T-helper 17 cell (primary cell): ENCODE measurements at regions not wholly inside any gene's neighbourhood (a gene's known extent, or its start where the extent isn't known, plus 50 kb on each side); places are given as distances from the start of the nearest gene placed in this dataset.

Experiments used
- ATAC-seq: fragments of 150-1000 bp; cut with Tn5 transposase; 2 replicates; pipeline ENCODE4 v1.10.0; 2021; ENCODE audit warnings: mild to moderate bottlenecking, moderate library complexity
- DNase-seq, 3 donors: peaks; one replicate each; pipeline versions ENCODE4 v3.0.0 to v3.0.0-alpha.2; 2020 to 2021
- H3K9me3 ChIP-seq: one replicate; pipeline ENCODE4 v1.7.0; 2013; ENCODE audit warnings: low read length, mild to moderate bottlenecking; ENCODE audit not compliant: control insufficient read depth, poor library complexity, severe bottlenecking
- H3K27ac Mint-ChIP-seq: one replicate; pipeline ENCODE4 v1.8.0; 2022; ENCODE audit warnings: mild to moderate bottlenecking, moderate library complexity, mixed read lengths
- H3K27me3 Mint-ChIP-seq: one replicate; pipeline ENCODE4 v1.8.0; 2022; ENCODE audit warnings: mixed read lengths
- H3K36me3 Mint-ChIP-seq: one replicate; pipeline ENCODE4 v1.8.0; 2022; ENCODE audit warnings: low read depth, mixed read lengths
- H3K4me1 Mint-ChIP-seq: one replicate; pipeline ENCODE4 v1.8.0; 2022; ENCODE audit warnings: mild to moderate bottlenecking, mixed read lengths
- H3K4me3 Mint-ChIP-seq: one replicate; pipeline ENCODE4 v1.8.0; 2022; ENCODE audit warnings: mild to moderate bottlenecking, moderate library complexity, mixed read lengths

- no peaks in the 10 kb centered on the region for H3K9me3 ChIP-seq
- H3K4me3 Mint-ChIP-seq: no peak overlapping the region
- H3K4me1 Mint-ChIP-seq: no peaks in the 10 kb centered on the region
- no peak overlapping the region for H3K27ac Mint-ChIP-seq
- no peaks in the 10 kb centered on the region for H3K27me3 Mint-ChIP-seq
- no peak for DNase-seq
- no peak for ATAC-seq
- no peaks in the 10 kb centered on the region for H3K36me3 Mint-ChIP-seq
Measured at GRCh38 chr17:71881581-71881980, 239.2 kb upstream of the SOX9 start.

DNA sequence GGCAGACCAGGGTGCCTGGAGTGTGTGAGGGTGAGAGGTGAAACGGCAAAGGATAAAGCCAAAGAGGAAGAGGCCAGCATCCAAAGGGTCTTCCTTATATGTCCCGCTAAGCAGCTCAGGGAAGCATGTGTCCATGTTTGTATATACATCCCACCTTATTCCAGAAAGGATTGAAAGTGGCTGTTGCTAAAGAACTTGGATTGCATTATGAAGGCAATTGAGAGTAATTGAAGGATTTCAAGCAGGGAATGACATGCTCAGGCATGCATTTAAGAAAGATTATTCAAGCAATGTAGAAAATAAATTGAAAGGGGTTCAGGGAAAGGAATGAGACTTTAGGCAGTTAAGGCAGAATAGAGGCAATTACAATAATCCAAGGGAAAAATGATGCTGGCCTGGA is 237.6 kb upstream of the SOX9 start:
- H3K27ac Mint-ChIP-seq: no peak overlapping the region
- no peaks in the 10 kb centered on the region for H3K27me3 Mint-ChIP-seq
- H3K4me1 Mint-ChIP-seq: no peaks in the 10 kb centered on the region
- ATAC-seq (no peak), DNase-seq (no peak)
- H3K4me3 Mint-ChIP-seq: no peak overlapping the region
- no peaks in the 10 kb centered on the region for H3K36me3 Mint-ChIP-seq
- no peaks in the 10 kb centered on the region for H3K9me3 ChIP-seq

- Mint-ChIP-seq H3K27me3 (no peaks in the 10 kb centered on the region), H3K36me3 (no peaks in the 10 kb centered on the region), H3K4me3 (no peak overlapping the region), H3K27ac (no peak overlapping the region), H3K4me1 (no peaks in the 10 kb centered on the region)
- H3K9me3 ChIP-seq: no peaks in the 10 kb centered on the region
- DNase-seq: no peak
- no peak for ATAC-seq
Measured at GRCh38 chr17:71883845-71884244, 237.0 kb upstream of the SOX9 start.

GRCh38 chr17:71885662-71886061 is 235.2 kb upstream of the SOX9 start:
- ATAC-seq (no peak), DNase-seq (no peak)
- no peaks in the 10 kb centered on the region for H3K9me3 ChIP-seq
- H3K27ac Mint-ChIP-seq: no peak overlapping the region
- no peaks in the 10 kb centered on the region for H3K27me3 Mint-ChIP-seq
- H3K4me1 Mint-ChIP-seq: no peaks in the 10 kb centered on the region
- no peaks in the 10 kb centered on the region for H3K36me3 Mint-ChIP-seq
- H3K4me3 Mint-ChIP-seq: no peak overlapping the region

DNA sequence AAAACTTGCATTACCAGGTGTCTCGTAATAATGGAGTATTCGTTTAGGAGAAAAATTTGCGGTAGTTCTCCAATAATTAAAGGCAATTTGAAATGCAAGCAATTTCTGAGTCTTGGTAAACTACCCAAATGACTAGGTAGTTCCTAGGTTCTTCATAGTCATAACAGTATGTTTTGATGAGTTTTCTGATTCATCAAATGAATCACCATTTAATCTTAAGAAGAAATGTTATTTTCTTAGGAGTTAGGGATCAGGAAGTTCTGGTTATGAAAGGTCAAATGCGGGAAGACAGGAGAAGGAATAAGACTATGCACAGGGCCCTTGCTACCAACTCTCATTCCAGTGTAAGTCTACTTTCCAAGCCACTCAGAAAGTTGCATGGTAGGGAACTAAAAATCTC is 221.5 kb upstream of the SOX9 start:
- Mint-ChIP-seq H3K27ac (no peak overlapping the region), H3K27me3 (no peaks in the 10 kb centered on the region), H3K4me1 (no peaks in the 10 kb centered on the region), H3K36me3 (no peaks in the 10 kb centered on the region), H3K4me3 (no peak overlapping the region)
- peaks cover 2% of the 10 kb centered on the region for H3K9me3 ChIP-seq
- no peak for DNase-seq
- no peak for ATAC-seq

DNA sequence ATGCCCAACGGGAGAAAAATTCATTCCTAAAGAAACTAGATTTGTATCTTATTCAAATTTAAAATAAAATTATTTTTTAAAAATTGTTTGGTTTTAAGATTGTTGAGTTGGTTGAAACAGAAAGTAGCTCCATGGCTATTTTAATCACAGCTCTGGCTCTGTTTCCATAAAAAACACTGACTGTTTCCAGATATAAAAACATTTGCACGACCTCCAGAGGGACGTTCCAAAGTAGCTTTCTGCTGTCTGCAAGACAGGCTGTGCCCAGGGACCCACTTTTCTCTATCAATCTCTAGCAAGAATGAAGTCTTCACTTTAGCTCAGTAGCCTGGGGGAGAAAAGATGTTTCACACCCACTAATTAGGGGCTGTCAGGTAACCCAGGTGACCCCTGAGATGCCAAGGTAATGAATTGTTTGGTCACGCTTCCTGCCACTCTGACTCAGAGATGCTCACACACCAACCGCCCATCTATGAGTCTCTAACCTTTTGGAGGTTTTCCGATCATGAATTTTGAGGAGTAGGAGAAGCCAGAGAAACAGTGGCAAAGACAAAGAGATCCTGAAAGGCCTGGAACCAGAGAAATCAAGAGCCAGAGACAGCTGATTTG is 220.1 kb upstream of the SOX9 start:
- H3K4me3 Mint-ChIP-seq: no peak overlapping the region
- no peaks in the 10 kb centered on the region for H3K36me3 Mint-ChIP-seq
- no peaks in the 10 kb centered on the region for H3K4me1 Mint-ChIP-seq
- ATAC-seq (no peak), DNase-seq (no peak)
- H3K9me3 ChIP-seq: peaks cover 2% of the 10 kb centered on the region
- H3K27me3 Mint-ChIP-seq: no peaks in the 10 kb centered on the region
- H3K27ac Mint-ChIP-seq: no peak overlapping the region

GRCh38 chr17:71902894-71903506 is 217.8 kb upstream of the SOX9 start:
- H3K27ac Mint-ChIP-seq: no peak overlapping the region
- H3K9me3 ChIP-seq: peaks cover 2% of the 10 kb centered on the region
- no peak for DNase-seq
- ATAC-seq: no peak
- no peaks in the 10 kb centered on the region for H3K27me3 Mint-ChIP-seq
- no peaks in the 10 kb centered on the region for H3K4me1 Mint-ChIP-seq
- no peaks in the 10 kb centered on the region for H3K36me3 Mint-ChIP-seq
- no peak overlapping the region for H3K4me3 Mint-ChIP-seq

GRCh38 chr17:71905376-71906031 is 215.3 kb upstream of the SOX9 start:
- ATAC-seq (no peak), DNase-seq (no peak)
- Mint-ChIP-seq H3K4me3 (no peak overlapping the region), H3K4me1 (no peaks in the 10 kb centered on the region), H3K27me3 (no peaks in the 10 kb centered on the region), H3K27ac (no peak overlapping the region), H3K36me3 (no peaks in the 10 kb centered on the region)
- H3K9me3 ChIP-seq: no peaks in the 10 kb centered on the region

- Mint-ChIP-seq H3K4me3 (no peak overlapping the region), H3K27me3 (no peaks in the 10 kb centered on the region), H3K4me1 (no peaks in the 10 kb centered on the region)
Measured at GRCh38 chr17:71909155-71909554, 211.7 kb upstream of the SOX9 start.

GRCh38 chr17:71910002-71910401 is 210.8 kb upstream of the SOX9 start:
- Mint-ChIP-seq H3K4me1 (no peaks in the 10 kb centered on the region), H3K27me3 (peaks cover 4% of the 10 kb centered on the region), H3K27ac (no peak overlapping the region), H3K4me3 (no peak overlapping the region), H3K36me3 (no peaks in the 10 kb centered on the region)
- H3K9me3 ChIP-seq: no peaks in the 10 kb centered on the region
- ATAC-seq (no peak), DNase-seq (no peak)

More at GRCh38 chr17:71909155-71909554, 211.7 kb upstream of the SOX9 start:
- DNase-seq (no peak), ATAC-seq (no peak)
- no peaks in the 10 kb centered on the region for H3K9me3 ChIP-seq
- Mint-ChIP-seq H3K36me3 (no peaks in the 10 kb centered on the region), H3K27ac (no peak overlapping the region)

DNA sequence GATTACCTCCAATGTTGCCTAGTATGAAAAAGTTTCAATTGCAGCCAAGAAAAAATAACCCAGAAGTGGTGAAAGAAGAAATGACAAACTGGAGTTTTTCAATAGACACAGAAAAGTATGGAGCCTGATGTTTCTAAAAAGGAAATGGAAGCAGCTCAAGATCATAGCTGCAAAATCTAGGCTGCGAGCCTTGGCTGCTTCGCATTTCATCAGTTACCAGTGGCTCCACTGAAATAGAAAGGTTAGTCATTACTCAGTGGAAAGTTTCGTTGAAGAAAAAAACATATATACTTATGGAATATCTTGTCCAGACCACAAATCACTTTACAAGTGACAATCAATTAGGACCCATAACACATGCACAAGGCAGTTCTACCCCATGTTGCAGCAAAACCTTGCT is 206.8 kb upstream of the SOX9 start:
- no peak for ATAC-seq
- Mint-ChIP-seq H3K4me3 (no peak overlapping the region), H3K4me1 (no peaks in the 10 kb centered on the region), H3K27ac (no peak overlapping the region), H3K36me3 (peaks cover 2% of the 10 kb centered on the region), H3K27me3 (peaks cover 14% of the 10 kb centered on the region)
- DNase-seq: no peak
- H3K9me3 ChIP-seq: no peaks in the 10 kb centered on the region

DNA sequence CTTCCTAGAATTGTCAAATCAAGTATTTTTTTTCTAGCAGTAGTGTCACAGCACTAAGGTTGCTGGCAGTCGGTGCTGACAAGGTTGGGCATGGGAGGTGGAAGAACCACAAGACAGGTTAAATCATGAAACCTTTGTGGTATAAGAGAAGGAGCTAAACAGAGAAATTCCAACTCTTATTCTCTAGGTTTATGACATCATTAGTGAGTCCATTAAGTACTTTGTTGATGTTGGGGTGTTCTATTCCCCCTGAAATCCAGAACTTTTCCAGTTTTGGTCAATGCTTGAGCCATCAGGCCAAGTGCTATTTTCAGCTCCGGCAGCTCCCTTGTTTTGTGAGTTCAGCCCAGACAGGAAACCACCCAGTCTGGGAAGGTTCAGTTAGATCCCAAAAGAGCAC is 206.0 kb upstream of the SOX9 start:
- H3K36me3 Mint-ChIP-seq: peaks cover 2% of the 10 kb centered on the region
- no peak overlapping the region for H3K4me3 Mint-ChIP-seq
- no peak overlapping the region for H3K27ac Mint-ChIP-seq
- H3K4me1 Mint-ChIP-seq: no peaks in the 10 kb centered on the region
- no peak for ATAC-seq
- DNase-seq: no peak
- H3K27me3 Mint-ChIP-seq: peaks cover 14% of the 10 kb centered on the region
- H3K9me3 ChIP-seq: no peaks in the 10 kb centered on the region

GRCh38 chr17:71917715-71918114 is 203.1 kb upstream of the SOX9 start:
- ATAC-seq (no peak), DNase-seq (no peak)
- H3K4me1 Mint-ChIP-seq: peaks cover 2% of the 10 kb centered on the region
- peaks cover 14% of the 10 kb centered on the region for H3K27me3 Mint-ChIP-seq
- peaks cover 2% of the 10 kb centered on the region for H3K36me3 Mint-ChIP-seq
- H3K4me3 Mint-ChIP-seq: no peak overlapping the region
- H3K9me3 ChIP-seq: peaks cover 2% of the 10 kb centered on the region
- H3K27ac Mint-ChIP-seq: no peak overlapping the region

DNA sequence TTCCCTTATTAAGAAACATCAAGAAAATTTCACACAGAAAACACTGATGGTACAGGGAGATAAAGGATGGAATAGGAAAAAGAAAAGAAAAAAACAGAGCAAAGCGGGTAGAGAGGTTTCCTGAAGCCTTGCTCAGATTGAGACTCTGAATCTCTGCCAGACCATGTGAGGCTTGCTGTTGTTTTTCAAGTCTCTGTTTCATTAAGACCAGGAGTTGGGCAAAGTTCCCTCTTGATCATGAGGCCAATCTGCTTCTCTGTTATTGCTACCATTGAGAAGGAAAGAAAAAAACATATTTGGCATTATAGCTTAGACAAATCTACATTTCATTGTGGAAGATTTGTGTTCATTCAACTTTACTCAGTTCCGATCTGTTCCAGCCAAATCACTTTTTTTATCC is 201.6 kb upstream of the SOX9 start:
- H3K9me3 ChIP-seq: peaks cover 2% of the 10 kb centered on the region
- no peak for DNase-seq
- Mint-ChIP-seq H3K4me1 (peaks cover 2% of the 10 kb centered on the region), H3K27ac (no peak overlapping the region), H3K36me3 (peaks cover 2% of the 10 kb centered on the region), H3K27me3 (peaks cover 14% of the 10 kb centered on the region), H3K4me3 (no peak overlapping the region)
- ATAC-seq: no peak
